ENCODE measurements at regions not wholly inside any gene's neighbourhood (a gene's known extent, or its start where the extent isn't known, plus 50 kb on each side); places are given as distances from the start of the nearest gene placed in this dataset.

- Histone ChIP-seq H3K36me3 (ENCODE audit: control insufficient read depth in 3 of 3, insufficient read depth in 2 of 3, low read depth in 1 of 3, low read length in 3 of 3) (no peaks in the 10 kb centered on the region), H3K4me3 (ENCODE audit: low read depth in 1 of 3, low read length in 3 of 3) (no peak overlapping the region), H3K4me1 (ENCODE audit: control insufficient read depth in 3 of 3, insufficient read depth in 2 of 3, low read depth in 1 of 3, low read length in 2 of 3) (no peaks in the 10 kb centered on the region), H3K27ac (ENCODE audit: low read depth in 1 of 3, low read length in 2 of 3) (no peak overlapping the region), H3K9me3 (ENCODE audit: control insufficient read depth in 2 of 2, insufficient read depth in 1 of 2, low read depth in 1 of 2, low read length in 1 of 2) (no peaks in the 10 kb centered on the region), H3K27me3 (ENCODE audit: control insufficient read depth in 3 of 3, insufficient read depth in 3 of 3, low read length in 3 of 3) (peaks cover 0 to 3% (median 0%) of the 10 kb centered on the region in 3 donors)
- WGBS, 3 donors: 16 to 26% (median 24%) methylated on average over 4 of the region's 4 CpGs
- DNase-seq (peak in 1 of 2 donors; percentile 4), FAIRE-seq (no peak)
Measured at GRCh38 chr16:7083096-7083495, 249.5 kb upstream of the RBFOX1 start.

- no peak for FAIRE-seq
Measured at GRCh38 chr16:7077636-7078035, 255.0 kb upstream of the RBFOX1 start.

DNA sequence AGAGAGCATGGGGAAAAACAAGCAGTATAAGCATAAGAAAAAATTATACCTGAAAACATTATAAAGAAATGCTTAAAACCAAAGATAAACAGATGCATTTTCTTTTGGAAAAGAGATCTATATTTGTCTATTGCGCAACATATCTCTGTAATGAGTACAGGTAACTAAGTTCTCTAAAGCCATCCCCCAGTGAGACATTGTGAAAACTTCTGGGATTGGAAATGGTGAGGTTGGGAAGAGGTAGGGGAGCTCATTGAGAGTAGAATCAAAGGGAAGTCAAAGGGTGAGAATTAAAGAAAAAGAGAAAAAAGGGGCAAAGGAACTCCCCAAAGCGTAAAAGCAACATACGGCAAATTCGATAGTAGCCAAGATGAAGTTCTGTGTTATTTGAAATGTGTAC lies 257.9 kb upstream of the RBFOX1 start:
- 95 to 97% (median 96%) methylated on average over 4 of the region's 4 CpGs for WGBS, 3 donors
- DNase-seq: no peak
- no peak for FAIRE-seq

More at GRCh38 chr16:7077636-7078035, 255.0 kb upstream of the RBFOX1 start:
- Histone ChIP-seq H3K4me1 (ENCODE audit: control insufficient read depth in 3 of 3, insufficient read depth in 2 of 3, low read depth in 1 of 3, low read length in 2 of 3) (no peaks in the 10 kb centered on the region), H3K27ac (ENCODE audit: low read depth in 1 of 3, low read length in 2 of 3) (no peak overlapping the region), H3K36me3 (ENCODE audit: control insufficient read depth in 3 of 3, insufficient read depth in 2 of 3, low read depth in 1 of 3, low read length in 3 of 3) (no peaks in the 10 kb centered on the region), H3K4me3 (ENCODE audit: low read depth in 1 of 3, low read length in 3 of 3) (no peak overlapping the region), H3K27me3 (ENCODE audit: control insufficient read depth in 3 of 3, insufficient read depth in 3 of 3, low read length in 3 of 3) (no peaks in the 10 kb centered on the region), H3K9me3 (ENCODE audit: control insufficient read depth in 2 of 2, insufficient read depth in 1 of 2, low read depth in 1 of 2, low read length in 1 of 2) (no peaks in the 10 kb centered on the region)
- 57 to 74% (median 73%) methylated on average over 4 of the region's 4 CpGs for WGBS, 3 donors
- no peak for DNase-seq

GRCh38 chr16:7057458-7057857 lies 275.2 kb upstream of the RBFOX1 start:
- H3K27ac ChIP-seq (ENCODE audit: low read depth in 1 of 3, low read length in 2 of 3): no peak overlapping the region

More for the DNA sequence above, 257.9 kb upstream of the RBFOX1 start:
- Histone ChIP-seq H3K4me3 (ENCODE audit: low read depth in 1 of 3, low read length in 3 of 3) (no peak overlapping the region), H3K27ac (ENCODE audit: low read depth in 1 of 3, low read length in 2 of 3) (no peak overlapping the region), H3K36me3 (ENCODE audit: control insufficient read depth in 3 of 3, insufficient read depth in 2 of 3, low read depth in 1 of 3, low read length in 3 of 3) (no peaks in the 10 kb centered on the region), H3K9me3 (ENCODE audit: control insufficient read depth in 2 of 2, insufficient read depth in 1 of 2, low read depth in 1 of 2, low read length in 1 of 2) (no peaks in the 10 kb centered on the region), H3K27me3 (ENCODE audit: control insufficient read depth in 3 of 3, insufficient read depth in 3 of 3, low read length in 3 of 3) (no peaks in the 10 kb centered on the region), H3K4me1 (ENCODE audit: control insufficient read depth in 3 of 3, insufficient read depth in 2 of 3, low read depth in 1 of 3, low read length in 2 of 3) (no peaks in the 10 kb centered on the region)

DNA sequence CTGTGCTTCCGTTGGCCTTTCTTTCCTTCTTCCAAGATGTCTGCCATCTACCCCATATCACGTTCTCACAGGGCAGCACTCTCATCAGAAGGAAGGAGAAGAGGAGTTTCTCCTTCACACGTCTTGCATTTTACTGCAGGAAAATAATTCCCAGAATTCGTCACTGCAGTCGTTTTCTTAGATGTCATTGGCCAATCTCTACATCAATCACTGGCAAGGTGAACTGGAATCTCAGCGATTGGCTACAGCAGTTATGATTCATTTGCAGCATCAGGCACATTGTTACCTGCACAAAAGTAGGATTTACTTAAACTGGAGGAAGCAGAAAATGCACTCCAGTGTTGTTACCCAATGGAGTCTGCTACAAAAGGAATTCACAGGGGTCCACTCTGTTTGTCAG lies 277.2 kb upstream of the RBFOX1 start:
- Histone ChIP-seq H3K27ac (ENCODE audit: low read depth in 1 of 3, low read length in 2 of 3) (no peak overlapping the region), H3K4me1 (ENCODE audit: control insufficient read depth in 3 of 3, insufficient read depth in 2 of 3, low read depth in 1 of 3, low read length in 2 of 3) (no peaks in the 10 kb centered on the region), H3K36me3 (ENCODE audit: control insufficient read depth in 3 of 3, insufficient read depth in 2 of 3, low read depth in 1 of 3, low read length in 3 of 3) (no peaks in the 10 kb centered on the region), H3K27me3 (ENCODE audit: control insufficient read depth in 3 of 3, insufficient read depth in 3 of 3, low read length in 3 of 3) (no peaks in the 10 kb centered on the region), H3K9me3 (ENCODE audit: control insufficient read depth in 2 of 2, insufficient read depth in 1 of 2, low read depth in 1 of 2, low read length in 1 of 2) (no peaks in the 10 kb centered on the region), H3K4me3 (ENCODE audit: low read depth in 1 of 3, low read length in 3 of 3) (no peak overlapping the region)
- DNase-seq: no peak
- 67 to 80% (median 72%) methylated on average over 6 of the region's 6 CpGs for whole genome bisulfite sequencing, 3 donors
- FAIRE-seq: no peak

More at GRCh38 chr16:7057458-7057857, 275.2 kb upstream of the RBFOX1 start:
- Histone ChIP-seq H3K4me3 (ENCODE audit: low read depth in 1 of 3, low read length in 3 of 3) (no peak overlapping the region), H3K36me3 (ENCODE audit: control insufficient read depth in 3 of 3, insufficient read depth in 2 of 3, low read depth in 1 of 3, low read length in 3 of 3) (no peaks in the 10 kb centered on the region), H3K9me3 (ENCODE audit: control insufficient read depth in 2 of 2, insufficient read depth in 1 of 2, low read depth in 1 of 2, low read length in 1 of 2) (no peaks in the 10 kb centered on the region), H3K4me1 (ENCODE audit: control insufficient read depth in 3 of 3, insufficient read depth in 2 of 3, low read depth in 1 of 3, low read length in 2 of 3) (no peaks in the 10 kb centered on the region), H3K27me3 (ENCODE audit: control insufficient read depth in 3 of 3, insufficient read depth in 3 of 3, low read length in 3 of 3) (no peaks in the 10 kb centered on the region)
- FAIRE-seq (no peak), DNase-seq (no peak)
- WGBS, 3 donors: 54 to 74% (median 64%) methylated on average over 5 of the region's 5 CpGs

- DNase-seq (no peak), FAIRE-seq (no peak)
- Histone ChIP-seq H3K27ac (ENCODE audit: low read depth in 1 of 3, low read length in 2 of 3) (no peak overlapping the region), H3K27me3 (ENCODE audit: control insufficient read depth in 3 of 3, insufficient read depth in 3 of 3, low read length in 3 of 3) (no peaks in the 10 kb centered on the region), H3K4me3 (ENCODE audit: low read depth in 1 of 3, low read length in 3 of 3) (no peak overlapping the region), H3K4me1 (ENCODE audit: control insufficient read depth in 3 of 3, insufficient read depth in 2 of 3, low read depth in 1 of 3, low read length in 2 of 3) (no peaks in the 10 kb centered on the region), H3K36me3 (ENCODE audit: control insufficient read depth in 3 of 3, insufficient read depth in 2 of 3, low read depth in 1 of 3, low read length in 3 of 3) (no peaks in the 10 kb centered on the region), H3K9me3 (ENCODE audit: control insufficient read depth in 2 of 2, insufficient read depth in 1 of 2, low read depth in 1 of 2, low read length in 1 of 2) (no peaks in the 10 kb centered on the region)
- 17 to 59% (median 41%) methylated on average over 4 of the region's 4 CpGs for WGBS, 3 donors
Measured at GRCh38 chr16:7051591-7052349, 280.9 kb upstream of the RBFOX1 start.

DNA sequence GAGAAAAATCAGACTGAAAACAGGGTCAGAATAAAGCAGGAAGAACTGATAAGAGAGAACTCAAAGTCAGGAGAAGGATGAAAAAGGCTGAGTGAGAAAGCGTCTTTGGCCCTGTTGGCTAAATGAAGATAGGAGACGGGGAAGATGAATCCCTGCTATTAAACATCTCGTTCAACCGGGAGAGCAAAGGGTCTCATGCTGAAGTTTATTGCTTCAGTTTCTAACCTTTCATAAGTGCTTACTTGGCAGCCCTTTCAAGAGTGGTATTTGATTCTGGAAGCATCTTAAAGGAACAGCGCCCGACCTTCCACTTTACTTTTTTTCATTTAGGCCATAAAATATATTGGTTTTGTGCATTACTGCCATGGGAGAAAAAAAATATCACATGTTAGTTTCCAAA lies 288.3 kb upstream of the RBFOX1 start:
- DNase-seq (no peak), FAIRE-seq (no peak)
- Histone ChIP-seq H3K27me3 (ENCODE audit: control insufficient read depth in 3 of 3, insufficient read depth in 3 of 3, low read length in 3 of 3) (no peaks in the 10 kb centered on the region), H3K27ac (ENCODE audit: low read depth in 1 of 3, low read length in 2 of 3) (no peak overlapping the region), H3K4me3 (ENCODE audit: low read depth in 1 of 3, low read length in 3 of 3) (no peak overlapping the region), H3K4me1 (ENCODE audit: control insufficient read depth in 3 of 3, insufficient read depth in 2 of 3, low read depth in 1 of 3, low read length in 2 of 3) (no peaks in the 10 kb centered on the region), H3K9me3 (ENCODE audit: control insufficient read depth in 2 of 2, insufficient read depth in 1 of 2, low read depth in 1 of 2, low read length in 1 of 2) (no peaks in the 10 kb centered on the region), H3K36me3 (ENCODE audit: control insufficient read depth in 3 of 3, insufficient read depth in 2 of 3, low read depth in 1 of 3, low read length in 3 of 3) (no peaks in the 10 kb centered on the region)
- 37 to 60% (median 50%) methylated on average over 6 of the region's 6 CpGs for WGBS, 3 donors

DNA sequence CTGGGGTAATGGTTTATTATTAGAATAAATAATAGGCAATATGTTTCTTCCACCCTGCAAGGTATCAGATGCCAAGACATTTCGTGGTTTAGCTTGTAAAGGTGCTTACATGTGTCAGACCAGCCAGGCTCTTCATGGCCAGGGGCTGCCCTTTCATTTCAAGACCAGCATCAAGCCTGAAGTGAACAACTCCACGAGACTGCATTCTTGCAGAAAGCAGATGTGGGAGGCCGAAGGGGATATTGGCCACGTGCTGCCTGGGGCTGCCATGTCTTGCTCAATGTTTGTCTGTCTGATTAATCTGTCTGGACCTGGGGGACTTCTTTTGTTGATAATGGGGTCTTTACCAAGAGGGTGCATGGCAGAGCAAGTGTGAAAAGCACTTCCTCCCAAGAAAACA lies 294.2 kb upstream of the RBFOX1 start:
- Histone ChIP-seq H3K27me3 (ENCODE audit: control insufficient read depth in 3 of 3, insufficient read depth in 3 of 3, low read length in 3 of 3) (no peaks in the 10 kb centered on the region), H3K4me1 (ENCODE audit: control insufficient read depth in 3 of 3, insufficient read depth in 2 of 3, low read depth in 1 of 3, low read length in 2 of 3) (peaks cover 0 to 11% (median 0%) of the 10 kb centered on the region in 3 donors), H3K9me3 (ENCODE audit: control insufficient read depth in 2 of 2, insufficient read depth in 1 of 2, low read depth in 1 of 2, low read length in 1 of 2) (no peaks in the 10 kb centered on the region), H3K4me3 (ENCODE audit: low read depth in 1 of 3, low read length in 3 of 3) (no peak overlapping the region), H3K27ac (ENCODE audit: low read depth in 1 of 3, low read length in 2 of 3) (no peak overlapping the region), H3K36me3 (ENCODE audit: control insufficient read depth in 3 of 3, insufficient read depth in 2 of 3, low read depth in 1 of 3, low read length in 3 of 3) (no peaks in the 10 kb centered on the region)
- no peak for FAIRE-seq
- no peak for DNase-seq
- WGBS, 3 donors: 58 to 71% (median 70%) methylated on average over 4 of the region's 4 CpGs

DNA sequence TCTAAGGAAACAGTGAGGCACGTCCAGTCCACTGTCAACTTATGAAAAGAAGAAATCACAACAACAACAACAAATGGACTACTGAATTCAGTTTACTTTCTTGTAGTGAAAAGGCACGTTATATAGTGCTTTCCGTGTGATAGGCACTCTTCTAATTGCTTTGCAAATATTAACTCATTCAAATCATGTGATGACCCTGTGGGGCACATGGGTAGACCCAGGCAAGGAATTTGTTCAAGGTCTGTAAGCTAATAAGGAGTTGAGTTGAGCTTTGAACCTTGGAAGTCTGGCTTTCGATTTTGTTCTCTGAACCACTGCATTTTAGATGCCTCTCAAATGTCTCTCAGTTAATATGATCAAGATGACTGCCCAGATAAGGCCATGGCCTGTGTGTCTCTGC lies 295.1 kb upstream of the RBFOX1 start:
- Histone ChIP-seq H3K4me3 (ENCODE audit: low read depth in 1 of 3, low read length in 3 of 3) (no peak overlapping the region), H3K4me1 (ENCODE audit: control insufficient read depth in 3 of 3, insufficient read depth in 2 of 3, low read depth in 1 of 3, low read length in 2 of 3) (peaks cover 0 to 11% (median 0%) of the 10 kb centered on the region in 3 donors), H3K27ac (ENCODE audit: low read depth in 1 of 3, low read length in 2 of 3) (peak overlapping the region in 1 of 3 donors; percentile 50), H3K27me3 (ENCODE audit: control insufficient read depth in 3 of 3, insufficient read depth in 3 of 3, low read length in 3 of 3) (no peaks in the 10 kb centered on the region), H3K36me3 (ENCODE audit: control insufficient read depth in 3 of 3, insufficient read depth in 2 of 3, low read depth in 1 of 3, low read length in 3 of 3) (no peaks in the 10 kb centered on the region), H3K9me3 (ENCODE audit: control insufficient read depth in 2 of 2, insufficient read depth in 1 of 2, low read depth in 1 of 2, low read length in 1 of 2) (no peaks in the 10 kb centered on the region)
- FAIRE-seq (no peak), DNase-seq (peak; percentile 17 to 88)
- 12 to 53% (median 22%) methylated on average over 4 of the region's 4 CpGs for WGBS, 3 donors

Measured in small intestine (tissue), 7 donors.